ENCODE measurements at regions not wholly inside any gene's neighbourhood (a gene's known extent, or its start where the extent isn't known, plus 50 kb on each side); places are given as distances from the start of the nearest gene placed in this dataset.

- in situ Hi-C loops (cut with MboI; ENCODE audit: low sequenced_read_pairs) = no loop called here
Measured at GRCh38 chr9:738209-738915, 103.1 kb upstream of the DMRT1 start.

- in situ Hi-C loops (cut with MboI; ENCODE audit: low sequenced_read_pairs) = no loop called here
Measured at GRCh38 chr9:739362-739761, 102.1 kb upstream of the DMRT1 start.

- in situ Hi-C loops (cut with MboI; ENCODE audit: low sequenced_read_pairs) = no loop called here
Measured at GRCh38 chr9:740221-740620, 101.3 kb upstream of the DMRT1 start.

- in situ Hi-C loops (cut with MboI; ENCODE audit: low sequenced_read_pairs) = no loop called here
Measured at GRCh38 chr9:742104-742503, 99.4 kb upstream of the DMRT1 start.

- in situ Hi-C loops (cut with MboI; ENCODE audit: low sequenced_read_pairs) = no loop called here
Measured at GRCh38 chr9:742914-743589, 98.4 kb upstream of the DMRT1 start.

GRCh38 chr9:744046-744712 lies 97.3 kb upstream of the DMRT1 start:
- in situ Hi-C loops (cut with MboI; ENCODE audit: low sequenced_read_pairs) = no loop called here

- in situ Hi-C loops (cut with MboI; ENCODE audit: low sequenced_read_pairs) = no loop called here
Measured at GRCh38 chr9:744790-745484, 96.6 kb upstream of the DMRT1 start.

- in situ Hi-C loops (cut with MboI; ENCODE audit: low sequenced_read_pairs) = no loop called here
Measured at GRCh38 chr9:745761-746380, 95.6 kb upstream of the DMRT1 start.

GRCh38 chr9:746661-747434 lies 94.6 kb upstream of the DMRT1 start:
- in situ Hi-C loops (cut with MboI; ENCODE audit: low sequenced_read_pairs) = no loop called here

- in situ Hi-C loops (cut with MboI; ENCODE audit: low sequenced_read_pairs) = no loop called here
Measured at GRCh38 chr9:747567-747966, 93.9 kb upstream of the DMRT1 start.

GRCh38 chr9:748861-749497 lies 92.5 kb upstream of the DMRT1 start:
- in situ Hi-C loops (cut with MboI; ENCODE audit: low sequenced_read_pairs) = no loop called here

- in situ Hi-C loops (cut with MboI; ENCODE audit: low sequenced_read_pairs) = loop anchor here (25.0 kb wide), 1 partner anchor 137 kb away; no protein-coding TSS in a partner anchor
Measured at GRCh38 chr9:749716-750115, 91.8 kb upstream of the DMRT1 start.

- in situ Hi-C loops (cut with MboI; ENCODE audit: low sequenced_read_pairs) = loop anchor here (25.0 kb wide), 1 partner anchor 138 kb away; no protein-coding TSS in a partner anchor
Measured at GRCh38 chr9:750249-750967, 91.1 kb upstream of the DMRT1 start.

GRCh38 chr9:751137-752051 lies 90.1 kb upstream of the DMRT1 start:
- in situ Hi-C loops (cut with MboI; ENCODE audit: low sequenced_read_pairs) = loop anchor here (25.0 kb wide), 1 partner anchor 139 kb away; no protein-coding TSS in a partner anchor

GRCh38 chr9:752201-752600 lies 89.3 kb upstream of the DMRT1 start:
- in situ Hi-C loops (cut with MboI; ENCODE audit: low sequenced_read_pairs) = loop anchor here (25.0 kb wide), 1 partner anchor 140 kb away; no protein-coding TSS in a partner anchor

GRCh38 chr9:752681-753200 lies 88.8 kb upstream of the DMRT1 start:
- in situ Hi-C loops (cut with MboI; ENCODE audit: low sequenced_read_pairs) = loop anchor here (25.0 kb wide), 1 partner anchor 140 kb away; no protein-coding TSS in a partner anchor

- in situ Hi-C loops (cut with MboI; ENCODE audit: low sequenced_read_pairs) = loop anchor here (25.0 kb wide), 1 partner anchor 141 kb away; no protein-coding TSS in a partner anchor
Measured at GRCh38 chr9:753734-754133, 87.8 kb upstream of the DMRT1 start.
